ENCODE measurements at regions not wholly inside any gene's neighbourhood (a gene's known extent, or its start where the extent isn't known, plus 50 kb on each side); places are given as distances from the start of the nearest gene placed in this dataset.

GRCh38 chr16:61596655-61597054 is 439.6 kb downstream of the CDH8 start:
- TF ChIP-seq CTCF (IDR thresholded peaks at IDR 0.05; ENCODE audit: low read depth, low read length): no peak

GRCh38 chr16:61595605-61596004 is 440.6 kb downstream of the CDH8 start:
- TF ChIP-seq CTCF (IDR thresholded peaks at IDR 0.05; ENCODE audit: low read depth, low read length): no peak
- no peak for DNase-seq (ENCODE audit: extremely low read depth, low read depth)

More at GRCh38 chr16:61596655-61597054, 439.6 kb downstream of the CDH8 start:
- DNase-seq (ENCODE audit: extremely low read depth, low read depth): no peak

- DNase-seq (ENCODE audit: extremely low read depth, low read depth): no peak
- no peak for TF ChIP-seq CTCF (IDR thresholded peaks at IDR 0.05; ENCODE audit: low read depth, low read length)
Measured at GRCh38 chr16:61590577-61590976, 445.7 kb downstream of the CDH8 start.

- no peak for TF ChIP-seq CTCF (IDR thresholded peaks at IDR 0.05; ENCODE audit: low read depth, low read length)
- no peak for DNase-seq (ENCODE audit: extremely low read depth, low read depth)
Measured at GRCh38 chr16:61587526-61587925, 448.7 kb downstream of the CDH8 start.

GRCh38 chr16:61581417-61582046 is 454.7 kb downstream of the CDH8 start:
- TF ChIP-seq CTCF (IDR thresholded peaks at IDR 0.05; ENCODE audit: low read depth, low read length): no peak
- no peak for DNase-seq (ENCODE audit: extremely low read depth, low read depth)

- TF ChIP-seq CTCF (IDR thresholded peaks at IDR 0.05; ENCODE audit: low read depth, low read length): no peak
- no peak for DNase-seq (ENCODE audit: extremely low read depth, low read depth)
Measured at GRCh38 chr16:61580579-61580978, 455.7 kb downstream of the CDH8 start.

- TF ChIP-seq CTCF (IDR thresholded peaks at IDR 0.05; ENCODE audit: low read depth, low read length): no peak
- DNase-seq (ENCODE audit: extremely low read depth, low read depth): no peak
Measured at GRCh38 chr16:61579195-61579594, 457.0 kb downstream of the CDH8 start.
